GM18511 (cell line): ENCODE measurements at regions not wholly inside any gene's neighbourhood (a gene's known extent, or its start where the extent isn't known, plus 50 kb on each side); places are given as distances from the start of the nearest gene placed in this dataset.

Experiments used
- ATAC-seq: cut with Tn5 transposase; IDR thresholded peaks from one replicate; pipeline ENCODE4 v1.9.1; 2021; ENCODE audit warnings: mild to moderate bottlenecking, moderate library complexity; ENCODE audit not compliant: unreplicated experiment

DNA sequence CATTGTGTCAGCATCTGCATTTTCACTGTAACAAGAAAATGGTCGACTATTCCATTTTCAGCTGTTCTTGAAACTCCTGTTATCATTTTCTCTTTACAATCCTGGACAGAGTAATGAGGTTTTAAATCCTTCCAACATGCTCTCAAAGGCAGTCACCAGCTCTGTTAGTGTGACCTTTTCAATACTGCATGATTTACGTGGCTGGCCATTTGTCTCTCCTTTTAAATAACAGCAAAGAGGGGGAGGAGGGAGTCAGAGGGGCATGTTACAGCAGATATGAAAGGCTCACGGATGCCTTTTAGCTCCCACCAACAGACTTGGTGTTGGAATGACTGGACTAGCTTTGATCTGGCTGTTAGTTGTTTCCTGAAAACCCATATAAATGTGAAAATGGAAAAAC is 1251.2 kb downstream of the AACS start:
- ATAC-seq, result no peak

DNA sequence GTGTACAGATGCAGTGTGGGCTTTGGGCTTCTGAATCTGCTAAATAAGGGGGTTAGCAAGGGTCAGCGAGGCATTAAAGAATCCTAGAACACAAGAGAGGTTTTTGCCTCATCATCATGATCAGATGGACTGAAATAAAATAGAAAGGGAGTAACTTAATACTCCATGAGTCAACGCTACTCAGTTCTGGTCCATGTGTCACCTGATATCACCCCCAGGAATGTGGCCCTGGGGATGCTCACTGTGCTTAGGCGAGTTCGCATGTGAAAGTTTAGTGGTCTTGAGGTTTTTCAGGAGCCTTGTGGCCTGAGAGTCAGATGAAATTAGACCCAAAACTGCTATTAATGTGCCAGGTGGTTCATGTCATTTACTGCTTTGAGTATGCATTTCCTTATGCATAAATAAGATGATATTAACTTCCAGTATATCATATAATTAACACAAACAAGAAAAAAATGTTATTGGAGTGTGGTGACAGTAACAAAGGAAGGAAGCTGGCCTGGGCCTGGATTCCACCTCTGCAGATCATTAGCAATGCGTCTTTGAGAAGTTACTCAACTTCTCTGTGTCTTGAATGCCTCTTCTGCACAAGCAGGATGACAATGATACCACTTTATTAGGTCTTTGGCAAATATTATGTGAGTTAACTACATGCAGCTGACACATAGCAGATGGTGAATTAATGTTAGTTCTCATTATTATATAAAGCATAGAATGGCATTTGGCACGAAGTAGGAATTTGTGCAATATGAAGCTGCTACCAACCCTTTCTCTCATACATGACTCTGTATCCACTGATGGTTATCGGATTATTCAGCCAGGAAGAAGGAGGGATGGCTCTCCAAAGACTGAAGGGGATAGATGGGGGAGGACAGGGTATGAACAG is 1272.6 kb downstream of the AACS start:
- no peak for ATAC-seq

DNA sequence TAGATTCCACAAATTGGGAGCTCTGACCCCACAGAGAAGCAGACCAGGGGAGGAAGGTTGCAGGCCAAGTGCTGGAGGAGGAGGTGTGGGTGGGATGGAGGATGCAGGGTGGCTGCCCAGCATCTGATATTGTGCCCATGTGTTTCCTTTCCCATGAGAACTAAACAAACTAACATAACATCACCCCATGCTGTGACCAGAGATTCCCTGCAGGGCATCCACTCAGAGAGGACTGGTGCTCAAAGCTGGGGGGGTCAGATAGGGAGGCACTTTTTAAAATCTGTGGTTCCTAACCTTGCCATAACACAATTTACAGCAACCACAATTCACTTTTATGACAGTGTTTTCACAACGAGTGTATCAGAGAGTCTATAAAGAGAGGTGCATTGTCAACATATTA is 1277.6 kb downstream of the AACS start:
- no peak for ATAC-seq

DNA sequence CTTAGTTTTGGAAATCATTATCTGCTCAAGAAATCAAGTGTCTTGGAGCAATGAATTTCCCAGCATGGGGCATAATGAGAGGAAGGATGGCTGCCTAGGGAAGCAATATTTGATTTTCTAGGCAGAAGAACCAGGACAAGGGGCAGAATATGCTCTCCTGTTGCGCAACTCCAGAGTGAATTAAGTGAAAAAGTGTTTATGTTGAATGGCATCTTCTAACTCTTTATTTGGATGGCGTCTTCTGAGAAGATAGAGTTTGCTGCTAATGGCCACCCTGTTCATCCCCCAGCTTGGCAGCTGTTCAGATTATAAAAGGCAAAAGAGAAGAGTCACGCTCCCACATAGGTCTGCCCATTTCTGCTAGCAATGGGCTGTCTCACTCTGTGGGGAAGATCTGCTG is 1278.1 kb downstream of the AACS start:
- no peak for ATAC-seq

DNA sequence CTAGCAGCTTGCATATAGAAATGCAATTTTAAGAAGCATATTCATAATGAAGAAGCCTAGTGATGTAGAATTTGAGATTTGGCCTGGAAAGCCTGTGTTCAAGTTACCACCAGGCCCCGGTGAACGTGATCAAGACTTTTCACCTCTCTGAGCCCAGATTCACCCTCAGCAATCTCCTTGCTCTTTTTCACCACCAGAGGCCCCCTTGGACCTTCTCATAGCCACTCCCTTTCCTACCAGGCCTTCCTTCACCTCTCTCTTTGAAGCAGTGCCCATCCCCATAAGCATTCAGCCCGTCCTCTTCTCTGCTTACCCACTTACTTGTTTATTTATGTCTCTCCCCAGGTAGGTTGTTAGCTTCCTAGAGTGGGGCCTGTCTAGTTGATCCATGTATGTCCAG is 1280.9 kb downstream of the AACS start:
- no peak for ATAC-seq

DNA sequence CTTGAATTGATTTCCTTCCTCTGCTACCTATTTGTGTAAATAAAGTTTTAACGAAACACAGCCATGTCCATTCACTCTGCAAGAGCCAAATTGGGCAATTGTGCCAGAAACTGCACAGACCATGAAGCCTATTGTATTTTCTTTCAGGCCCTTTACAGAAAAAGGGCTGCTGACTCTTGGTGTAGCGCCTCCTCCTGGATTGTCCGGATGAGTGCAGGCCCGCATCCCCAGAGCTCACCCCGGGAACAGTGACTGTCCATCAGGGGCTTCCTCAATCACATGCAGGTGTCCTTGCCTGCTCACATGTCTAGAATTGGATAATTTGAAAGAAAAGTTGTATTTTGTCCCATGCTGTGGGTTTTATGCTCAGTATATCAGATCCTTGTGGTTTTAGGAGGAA is 1282.2 kb downstream of the AACS start:
- no peak for ATAC-seq

DNA sequence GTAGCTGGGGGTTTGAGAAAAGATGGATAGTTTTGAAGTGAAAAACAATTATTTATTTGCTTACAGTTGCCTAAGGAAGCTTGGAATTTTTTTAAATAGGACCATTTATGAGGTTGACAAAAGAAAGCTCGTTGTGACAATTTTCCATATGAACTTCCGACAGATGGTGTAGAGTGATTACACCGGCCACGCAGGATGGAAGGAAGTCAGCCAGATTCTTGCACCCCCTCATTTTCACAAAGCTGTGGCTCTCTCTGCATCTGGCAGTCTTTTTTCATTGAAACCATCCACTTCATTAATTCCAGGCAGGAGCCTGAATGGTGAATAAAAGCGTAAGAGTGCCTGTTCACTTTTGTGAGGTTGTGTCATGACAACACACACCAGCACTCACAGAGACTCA is 1284.1 kb downstream of the AACS start:
- no peak for ATAC-seq

DNA sequence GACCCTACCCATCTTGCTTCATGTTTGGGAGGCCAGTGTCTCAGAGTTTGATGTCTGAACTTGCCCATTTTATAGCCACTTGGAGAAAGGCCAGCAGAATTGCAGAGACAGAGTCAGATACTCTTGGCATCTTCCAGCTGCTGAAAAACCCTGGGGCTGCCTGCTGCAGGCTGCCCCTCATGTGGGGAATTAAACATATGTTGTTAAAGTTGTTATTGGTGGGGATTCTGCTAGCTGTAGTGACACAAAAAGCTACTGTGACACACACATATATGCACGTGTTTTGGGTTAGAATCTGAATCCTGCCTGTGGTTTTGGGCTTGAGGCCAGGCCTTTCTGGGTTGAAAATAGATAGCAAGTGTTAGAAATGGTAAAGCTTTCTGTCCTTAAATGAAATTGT is 1288.4 kb downstream of the AACS start:
- no peak for ATAC-seq

DNA sequence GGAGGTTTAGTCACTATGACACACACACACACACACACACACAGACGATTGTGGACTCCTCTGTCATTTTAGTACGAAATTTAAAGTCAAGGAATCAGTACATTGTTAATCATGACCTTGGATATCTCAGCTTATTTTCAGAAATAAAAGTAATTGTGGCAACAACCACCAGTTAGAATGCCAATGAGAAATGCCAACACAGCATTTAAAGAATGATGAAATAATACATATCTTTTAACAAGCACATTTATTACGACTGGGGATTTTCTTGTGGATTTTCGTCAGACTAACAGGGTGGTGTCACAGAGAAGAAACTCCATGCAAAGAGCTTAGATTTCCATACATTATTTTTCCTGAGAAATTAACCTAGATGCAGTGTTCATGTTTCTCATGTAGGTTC is 1289.4 kb downstream of the AACS start:
- ATAC-seq, result no peak

DNA sequence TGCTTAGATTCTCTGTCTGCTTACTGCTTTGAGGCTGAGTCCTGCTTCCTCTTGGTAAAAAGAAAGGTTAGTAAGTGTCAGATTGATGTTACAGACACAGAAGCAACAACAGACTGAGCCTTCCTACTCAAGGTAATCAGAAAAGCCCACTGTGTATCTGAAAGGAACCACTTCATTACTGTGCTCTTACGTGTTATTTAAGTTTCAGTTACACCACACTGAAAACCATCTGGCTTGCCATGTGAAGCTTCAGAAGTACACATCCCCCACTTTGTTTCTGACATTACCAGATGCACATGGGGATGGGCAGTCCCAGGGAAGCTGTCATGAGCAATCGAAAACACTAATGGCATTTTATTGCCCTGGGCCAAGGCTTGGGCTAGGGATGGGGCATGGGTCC is 1290.1 kb downstream of the AACS start:
- no peak for ATAC-seq

DNA sequence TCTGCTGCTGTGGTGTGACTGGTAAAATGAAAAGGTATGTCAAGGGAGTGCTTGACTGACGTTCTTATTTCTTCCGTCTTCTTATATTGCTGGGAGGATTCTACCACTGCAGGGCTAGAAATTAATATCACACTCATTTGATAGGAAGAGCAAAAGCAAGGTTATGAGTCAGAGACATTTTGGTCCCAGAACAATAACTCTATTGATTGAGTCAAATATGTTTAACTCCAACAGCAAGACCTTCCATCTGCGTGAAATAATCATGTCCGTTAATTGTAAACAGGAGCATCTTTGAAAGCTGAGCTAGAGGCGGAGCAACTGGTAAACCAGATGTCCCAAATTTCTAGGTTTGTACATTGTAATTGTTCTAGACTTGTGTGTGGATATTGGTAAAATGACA is 1293.6 kb downstream of the AACS start:
- no peak for ATAC-seq

DNA sequence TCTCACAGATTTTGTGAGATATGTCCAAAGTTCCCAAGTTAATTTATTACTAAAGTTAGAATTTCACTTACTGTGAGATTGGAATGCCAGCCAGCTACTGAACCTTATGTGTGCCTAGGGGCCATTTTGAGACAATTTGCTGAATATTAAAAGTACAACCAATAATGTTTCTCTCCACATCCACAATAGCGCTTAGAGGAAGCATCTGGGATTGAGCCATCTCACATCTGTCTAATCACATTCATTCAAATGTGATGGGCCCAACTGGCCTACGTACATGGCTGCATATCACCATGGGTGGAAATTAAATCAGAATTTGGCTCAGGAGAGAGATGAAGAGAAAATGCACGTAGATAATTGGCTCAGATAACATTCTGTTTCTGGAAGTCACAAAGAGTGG is 1294.0 kb downstream of the AACS start:
- no peak for ATAC-seq

DNA sequence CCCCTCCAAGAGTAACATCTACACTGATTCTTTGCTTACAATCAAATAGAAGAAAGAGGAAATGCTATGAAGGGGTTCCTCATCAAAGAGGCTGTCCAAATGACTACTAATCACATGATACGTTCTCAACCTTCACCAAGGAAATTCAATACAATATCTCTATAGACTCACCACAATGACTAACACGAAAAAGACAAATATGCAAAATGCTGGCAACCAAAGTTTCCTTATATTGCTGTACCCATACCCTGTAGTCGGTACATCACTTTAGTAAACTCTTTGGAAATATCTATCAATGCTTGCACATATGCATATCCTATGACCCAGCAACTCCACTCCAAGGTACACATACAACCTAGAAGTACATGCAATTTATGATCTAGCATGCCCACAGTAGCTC is 1296.6 kb downstream of the AACS start:
- ATAC-seq, result no peak

DNA sequence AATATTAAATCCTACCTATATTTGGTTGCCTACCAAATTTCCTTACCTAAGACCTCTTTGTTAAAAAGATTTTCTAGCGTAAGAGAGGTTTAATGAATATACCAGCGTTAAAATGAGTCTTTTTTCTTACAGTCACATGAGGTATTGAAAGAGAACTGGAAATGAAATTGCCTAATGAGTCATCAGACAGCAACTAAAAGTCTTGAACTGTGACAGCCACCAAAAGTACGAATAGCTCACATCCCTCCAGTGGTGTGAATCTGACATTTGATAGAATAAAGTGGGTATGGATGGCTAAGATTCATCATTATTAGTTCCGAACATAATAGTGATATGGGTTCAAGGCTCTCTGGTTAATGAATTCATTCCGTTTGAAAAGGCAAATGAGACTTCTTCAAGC is 1297.3 kb downstream of the AACS start:
- no peak for ATAC-seq

DNA sequence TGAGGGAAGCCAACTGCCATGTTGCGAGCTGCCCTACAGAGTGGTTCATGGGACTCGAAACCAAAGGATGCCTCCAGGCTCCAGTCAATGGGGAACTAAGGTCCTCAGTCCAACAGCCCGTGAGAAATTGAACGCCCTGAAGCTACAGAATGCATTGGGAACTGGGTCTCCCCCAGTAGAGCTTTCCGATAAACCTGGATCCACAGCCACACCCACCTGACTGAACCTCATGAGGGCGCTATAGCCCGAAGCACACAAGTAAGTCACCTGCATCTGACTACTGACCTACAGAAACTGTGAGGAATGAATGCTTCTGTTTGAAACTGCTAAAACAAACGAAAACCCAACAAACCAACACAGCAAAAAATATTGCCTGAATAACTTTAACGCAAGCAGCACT is 1297.7 kb downstream of the AACS start:
- ATAC-seq, result no peak

DNA sequence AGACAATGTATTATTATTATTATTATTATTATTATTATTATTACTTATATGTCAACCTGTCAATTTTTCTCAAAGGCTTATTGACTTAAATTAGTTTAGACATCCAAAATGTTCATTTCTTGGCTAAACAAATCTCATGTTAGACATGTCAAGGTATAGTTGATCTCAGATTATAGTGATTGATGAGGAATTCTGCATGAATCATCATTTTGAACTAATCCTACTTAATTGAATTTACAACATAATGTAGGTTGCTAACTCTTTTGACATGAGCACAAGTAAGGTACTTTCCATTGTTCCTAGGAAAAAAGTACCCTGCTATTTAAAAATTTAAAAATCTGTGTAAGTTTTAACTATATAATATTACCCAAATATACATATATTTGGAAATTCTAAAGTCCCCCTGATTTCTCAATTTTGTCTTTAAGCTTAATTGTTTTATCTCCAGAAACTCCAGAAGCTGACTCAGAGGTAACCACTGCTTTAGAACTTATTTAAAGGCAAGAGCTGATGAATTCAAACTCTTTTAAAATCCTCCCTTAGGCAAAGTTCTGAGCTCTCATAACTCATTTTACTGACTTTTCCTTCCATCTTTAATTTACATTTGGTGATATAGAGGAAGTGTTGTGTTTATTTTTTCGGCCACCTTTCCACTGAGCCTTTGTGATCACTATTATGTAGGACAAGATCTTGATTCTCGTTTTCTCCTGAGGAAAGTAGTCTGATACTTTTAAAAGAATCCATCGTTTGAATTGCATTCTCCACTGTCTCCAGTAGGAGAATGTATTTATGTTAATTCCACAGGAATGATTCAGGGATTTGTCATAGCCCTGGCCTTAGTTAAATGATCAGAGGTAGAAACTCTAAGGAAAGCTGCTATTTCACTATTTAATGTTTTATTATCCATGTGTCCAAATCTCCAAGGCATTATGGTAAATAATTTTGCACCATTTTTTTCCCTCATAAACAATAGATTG is 1304.5 kb downstream of the AACS start:
- ATAC-seq, result no peak

DNA sequence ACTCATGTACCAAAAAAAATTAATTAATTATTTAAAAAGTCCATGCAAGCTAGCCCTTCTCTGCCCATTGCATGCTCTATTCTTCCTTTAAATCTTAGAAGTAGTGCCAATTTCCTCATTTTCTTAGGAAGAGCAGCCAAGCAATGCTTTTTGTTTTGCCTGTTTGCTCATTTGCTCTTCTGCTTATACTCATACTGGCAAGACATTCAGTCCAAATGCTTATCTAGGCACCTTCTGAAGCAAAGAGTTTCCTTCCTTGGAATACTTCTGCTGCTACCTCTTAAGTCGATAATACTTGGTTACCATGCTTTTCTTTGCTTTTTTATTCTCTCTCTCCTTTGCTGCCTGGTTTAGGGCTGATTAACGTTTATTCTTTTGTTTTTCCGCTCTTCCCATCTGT is 1318.3 kb downstream of the AACS start:
- ATAC-seq, result no peak

DNA sequence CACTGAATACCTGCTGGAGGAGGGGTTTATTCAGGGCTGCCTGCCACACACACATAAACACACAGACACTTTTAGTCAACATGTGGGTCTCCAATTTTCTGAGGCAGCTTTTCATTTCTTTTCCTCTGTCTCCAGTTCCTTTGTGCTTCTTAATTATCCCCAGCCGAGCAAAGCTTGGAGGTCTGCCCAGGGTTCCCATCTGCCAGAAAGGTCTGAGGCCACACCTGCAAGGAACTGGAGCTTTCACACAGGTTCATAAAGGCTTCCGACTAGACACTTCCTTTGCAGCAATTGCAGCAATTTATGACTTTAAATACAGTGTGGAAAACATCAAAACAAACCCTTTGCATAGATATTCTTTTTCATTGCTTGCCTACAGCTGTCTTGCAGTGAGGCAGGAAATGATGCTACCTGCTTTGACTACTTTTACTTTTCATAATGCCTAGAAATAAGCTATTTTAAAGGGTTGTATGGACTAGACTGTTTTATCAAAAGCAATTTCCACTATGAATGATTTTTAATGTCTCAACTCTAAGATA is 1318.9 kb downstream of the AACS start:
- ATAC-seq, result no peak

DNA sequence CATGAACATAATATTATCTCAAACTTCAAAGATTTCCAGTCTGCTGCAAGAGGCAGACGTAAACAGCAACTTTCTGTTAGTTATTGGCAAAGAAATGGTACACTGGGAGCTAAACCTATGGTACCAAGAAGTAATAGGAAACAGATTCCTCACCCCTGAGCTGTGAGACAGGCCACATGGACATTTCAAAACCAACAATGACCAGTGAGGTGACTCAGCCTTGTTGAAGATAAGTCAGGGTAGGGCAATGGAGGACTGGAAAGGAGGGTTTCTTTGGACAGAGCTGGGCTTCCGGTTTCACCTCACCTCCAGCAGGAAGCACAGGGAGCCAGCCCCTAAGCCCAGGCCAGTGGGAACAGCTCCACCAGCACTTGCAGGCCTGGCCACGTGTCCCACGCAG is 1320.5 kb downstream of the AACS start:
- ATAC-seq, result no peak

DNA sequence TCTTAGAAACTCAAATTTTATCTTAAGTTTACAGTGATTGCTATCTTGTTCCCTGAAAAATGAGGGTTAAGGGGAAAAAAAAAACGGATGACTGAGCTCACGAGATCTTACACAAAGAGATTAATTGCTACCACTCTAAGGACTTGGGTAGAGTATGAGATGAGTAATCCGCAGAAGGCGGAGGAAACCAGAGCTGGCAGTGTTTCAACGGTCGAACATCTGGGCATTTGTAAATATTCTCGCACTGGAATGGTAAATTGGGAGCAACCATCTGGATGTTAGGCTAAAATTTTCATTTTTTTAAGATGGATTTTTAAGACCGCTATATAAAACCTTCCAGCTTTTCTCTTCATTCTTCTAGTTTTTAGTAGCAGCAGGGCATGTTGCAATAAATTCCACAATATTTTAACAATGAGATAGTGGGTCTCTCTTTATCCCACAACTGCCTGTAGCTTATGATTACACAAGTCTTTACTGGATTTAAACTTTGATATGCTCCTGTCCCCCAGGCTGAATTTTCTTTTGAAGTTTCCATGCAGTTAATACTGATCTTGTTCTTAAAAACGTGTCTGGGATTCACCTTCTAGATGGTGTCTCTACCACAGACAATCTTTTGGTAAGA is 1324.1 kb downstream of the AACS start:
- ATAC-seq, result no peak

DNA sequence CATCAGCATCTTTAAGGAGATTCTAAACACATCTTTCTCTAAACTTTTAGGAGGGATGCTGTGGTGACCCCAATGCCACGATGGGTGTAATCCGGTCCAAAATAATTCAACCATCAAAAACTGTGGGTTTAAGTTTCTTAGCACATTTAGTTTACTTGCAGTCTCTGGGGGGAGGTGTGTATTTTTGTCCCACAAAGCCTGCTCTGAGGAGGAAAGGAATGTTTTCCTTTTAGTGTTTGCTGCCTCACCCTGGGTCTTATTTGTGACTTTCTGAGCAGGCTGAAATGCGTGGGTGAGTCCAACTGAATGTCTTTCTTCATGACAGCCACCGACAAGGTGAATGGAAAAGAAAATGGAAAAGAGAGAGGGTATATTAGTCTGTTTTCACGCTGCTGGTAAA is 1324.7 kb downstream of the AACS start:
- ATAC-seq, result no peak
